ENCODE measurements at regions not wholly inside any gene's neighbourhood (a gene's known extent, or its start where the extent isn't known, plus 50 kb on each side); places are given as distances from the start of the nearest gene placed in this dataset.

GRCh38 chr9:115914291-115914690, 239.3 kb upstream of the PAPPA start:
- no peak for DNase-seq

GRCh38 chr9:115921301-115921700, 232.3 kb upstream of the PAPPA start:
- DNase-seq = no peak

DNA sequence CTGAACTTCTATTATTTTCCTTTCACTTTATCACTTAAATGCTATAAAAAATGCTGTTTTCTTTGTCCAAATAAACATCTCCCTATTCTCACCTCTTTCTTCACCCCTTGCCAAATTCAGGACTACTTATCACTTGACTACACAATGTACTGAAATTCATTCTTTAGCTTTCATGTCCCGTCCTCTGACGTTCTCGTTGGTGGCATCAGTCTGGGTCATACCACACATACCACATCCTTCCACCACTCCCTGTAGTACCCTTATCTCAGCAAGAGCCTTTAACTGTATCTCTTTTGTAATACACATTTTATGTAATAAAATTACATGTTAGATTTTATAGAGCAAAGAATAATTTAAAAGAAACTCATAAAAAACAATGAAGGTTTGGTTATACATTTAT, 231.1 kb upstream of the PAPPA start:
- DNase-seq = no peak

- DNase-seq = no peak
These were observed 230.2 kb upstream of the PAPPA start for GRCh38 chr9:115923410-115923809.

DNA sequence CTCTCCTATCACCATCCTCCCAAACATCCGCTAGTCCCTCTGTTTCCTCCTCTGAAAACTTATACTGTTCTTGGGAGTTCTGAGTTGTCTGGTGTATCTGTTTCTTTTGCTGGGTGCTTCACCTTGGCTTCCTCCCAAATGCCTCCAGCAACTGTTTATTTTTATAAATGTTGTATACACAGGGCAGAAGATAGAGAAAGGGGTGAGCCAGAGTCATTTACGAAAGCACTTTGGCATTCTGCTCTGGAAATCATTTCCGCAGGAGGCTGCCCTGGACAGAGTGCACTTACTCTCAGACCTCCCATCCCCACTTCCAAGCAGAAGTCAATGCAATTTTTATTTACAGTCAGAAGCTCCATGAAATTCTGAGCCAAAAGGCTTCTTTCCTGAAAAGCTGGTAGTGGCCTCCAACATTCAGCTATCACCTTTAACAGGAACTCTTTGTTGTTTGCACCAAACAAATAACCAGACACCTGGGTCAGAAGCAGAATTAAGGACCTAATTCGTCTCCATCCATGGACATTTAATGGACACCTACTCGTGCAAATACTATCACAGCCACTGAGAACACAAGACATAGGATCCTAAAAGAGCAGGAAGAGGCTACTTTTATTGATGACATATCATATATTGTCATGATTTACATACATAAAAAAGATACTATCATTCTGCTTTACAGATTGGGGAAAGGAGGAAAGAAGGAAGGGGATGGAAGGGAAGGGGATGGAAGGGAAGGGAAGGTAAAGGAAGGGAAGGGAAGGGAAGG, 229.5 kb upstream of the PAPPA start:
- no peak for DNase-seq

DNA sequence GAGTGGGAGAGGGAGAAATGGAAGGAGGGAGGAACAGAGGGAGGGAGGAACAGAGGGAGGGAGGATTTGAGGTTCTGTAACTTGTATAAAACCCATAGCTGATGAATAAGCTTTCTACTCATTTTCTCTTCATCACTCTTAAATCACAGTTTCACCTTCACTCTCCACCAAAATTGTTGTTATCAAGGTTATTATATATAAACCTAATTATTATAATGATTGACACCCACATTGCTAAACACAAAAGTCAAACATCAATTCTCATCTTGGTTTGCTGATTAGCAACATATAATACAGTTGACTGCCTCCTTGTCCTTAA, 229.0 kb upstream of the PAPPA start:
- no peak for DNase-seq

GRCh38 chr9:115925424-115925823, 228.2 kb upstream of the PAPPA start:
- DNase-seq = no peak

- DNase-seq = no peak
These were observed 223.1 kb upstream of the PAPPA start for GRCh38 chr9:115930472-115930871.

DNA sequence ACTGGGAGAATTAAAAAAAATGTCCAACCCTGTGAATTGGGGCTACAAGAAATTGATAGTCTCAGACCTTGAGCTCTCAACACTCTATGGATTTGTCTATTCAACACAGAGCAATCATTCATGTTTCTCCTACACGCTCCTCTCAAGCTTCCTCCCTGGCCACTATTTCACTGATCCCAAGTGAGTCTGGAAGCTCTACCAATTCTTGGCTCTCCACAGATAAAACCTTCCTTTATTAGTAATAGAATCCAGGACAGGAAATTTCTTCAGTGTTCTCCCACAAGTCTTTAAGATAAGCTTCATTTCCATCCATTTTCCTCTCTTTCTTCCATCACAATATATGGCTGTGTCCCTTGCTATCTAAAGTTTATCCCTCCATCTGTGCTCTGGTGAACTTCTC, 215.1 kb upstream of the PAPPA start:
- DNase-seq = no peak

DNA sequence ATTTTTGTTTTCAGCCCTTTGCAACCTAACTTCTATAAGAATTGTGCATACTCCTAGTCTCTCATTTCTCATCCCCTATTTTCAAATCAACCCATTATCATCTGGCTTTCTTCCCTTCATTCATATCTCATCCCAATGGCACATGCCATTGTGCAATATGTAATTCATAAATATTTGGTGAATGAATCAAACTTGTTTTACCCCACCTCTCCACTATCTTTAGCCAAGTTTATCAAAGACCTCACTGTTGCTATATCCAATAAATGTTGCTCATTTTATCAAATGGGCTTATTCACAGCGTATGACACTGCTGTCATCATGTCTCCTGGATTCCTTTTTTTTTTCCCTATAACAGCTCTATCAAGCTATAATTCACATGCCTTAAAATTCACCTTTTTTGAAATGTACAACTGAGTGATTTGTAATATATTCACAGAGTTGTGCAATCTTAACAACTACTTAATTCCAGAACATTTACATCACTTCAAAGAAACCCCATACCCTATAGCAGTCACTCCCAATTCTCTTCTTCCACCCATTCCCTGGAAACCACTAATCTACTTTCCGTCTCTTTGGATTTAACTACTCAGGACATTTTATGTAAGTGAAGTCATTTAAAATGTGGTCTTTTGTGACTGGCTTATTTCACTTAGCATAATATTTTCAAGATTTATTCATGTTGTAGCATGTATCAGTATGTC, 214.4 kb upstream of the PAPPA start:
- no peak for DNase-seq

- DNase-seq = no peak
These were observed 211.9 kb upstream of the PAPPA start for GRCh38 chr9:115941561-115942315.

GRCh38 chr9:115943431-115944165, 210.0 kb upstream of the PAPPA start:
- no peak for DNase-seq

DNA sequence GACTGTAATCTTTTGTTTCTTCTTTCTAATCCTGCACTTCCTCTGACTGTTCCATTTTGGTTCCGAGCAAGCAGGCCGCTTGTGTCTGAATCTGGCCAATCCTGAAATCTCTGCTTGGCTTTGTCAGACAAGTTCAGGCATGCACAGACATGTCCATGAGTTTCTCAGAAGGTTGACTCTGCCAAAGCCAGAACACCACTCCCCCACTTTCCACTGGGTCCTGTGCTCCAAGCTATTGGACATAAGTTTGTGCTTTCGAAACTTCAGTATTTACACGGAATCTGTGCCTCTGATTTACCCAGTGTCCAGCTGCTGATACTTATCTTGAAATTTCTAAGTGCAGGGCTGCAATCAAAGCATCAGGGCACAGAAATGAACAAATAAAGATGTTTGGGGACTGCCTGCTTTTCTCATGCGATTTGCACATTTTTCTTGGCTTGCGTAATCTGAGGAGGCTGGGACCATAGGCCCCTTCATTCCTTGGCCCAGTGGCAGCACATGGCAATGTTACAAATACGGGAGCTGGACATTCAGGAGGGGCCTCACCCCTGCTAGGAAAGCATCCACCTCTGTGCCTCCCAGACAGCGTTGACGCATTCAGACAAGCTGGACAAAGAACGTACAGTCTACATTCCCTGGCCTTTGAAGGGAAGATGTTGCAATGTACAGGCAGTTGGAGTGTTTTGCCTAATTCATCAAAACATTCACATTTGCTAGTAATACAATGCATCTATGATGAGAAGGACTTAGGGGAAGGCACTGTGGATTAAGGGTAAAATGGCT, 209.2 kb upstream of the PAPPA start:
- DNase-seq = no peak

DNA sequence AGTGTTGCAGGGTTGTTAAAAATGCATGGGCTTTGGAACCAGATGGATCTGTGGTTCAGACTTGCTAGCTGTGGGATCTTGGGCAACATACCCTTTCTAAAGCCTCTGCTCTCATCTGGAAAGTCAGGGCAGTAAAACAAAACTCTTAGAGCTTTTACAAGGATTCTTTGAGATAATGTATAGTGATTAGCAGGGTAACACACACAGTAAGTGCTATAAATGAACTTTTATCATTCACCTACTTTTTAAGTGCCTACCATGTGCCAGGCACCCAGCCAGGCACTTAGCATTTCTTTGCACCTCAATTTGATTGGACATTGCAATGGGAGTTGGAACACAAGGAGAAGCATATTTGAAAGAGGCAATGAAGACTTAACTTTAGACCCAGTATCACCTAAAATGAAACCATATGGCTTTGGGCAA, 208.6 kb upstream of the PAPPA start:
- DNase-seq = no peak

GRCh38 chr9:115946530-115946929, 207.1 kb upstream of the PAPPA start:
- DNase-seq = no peak

GRCh38 chr9:115951977-115952376, 201.6 kb upstream of the PAPPA start:
- DNase-seq = no peak

- DNase-seq = no peak
These were observed 200.9 kb upstream of the PAPPA start for GRCh38 chr9:115952430-115953292.

GRCh38 chr9:115956371-115956770, 197.2 kb upstream of the PAPPA start:
- DNase-seq = no peak

- no peak for DNase-seq
These were observed 196.0 kb upstream of the PAPPA start for GRCh38 chr9:115957585-115957984.

DNA sequence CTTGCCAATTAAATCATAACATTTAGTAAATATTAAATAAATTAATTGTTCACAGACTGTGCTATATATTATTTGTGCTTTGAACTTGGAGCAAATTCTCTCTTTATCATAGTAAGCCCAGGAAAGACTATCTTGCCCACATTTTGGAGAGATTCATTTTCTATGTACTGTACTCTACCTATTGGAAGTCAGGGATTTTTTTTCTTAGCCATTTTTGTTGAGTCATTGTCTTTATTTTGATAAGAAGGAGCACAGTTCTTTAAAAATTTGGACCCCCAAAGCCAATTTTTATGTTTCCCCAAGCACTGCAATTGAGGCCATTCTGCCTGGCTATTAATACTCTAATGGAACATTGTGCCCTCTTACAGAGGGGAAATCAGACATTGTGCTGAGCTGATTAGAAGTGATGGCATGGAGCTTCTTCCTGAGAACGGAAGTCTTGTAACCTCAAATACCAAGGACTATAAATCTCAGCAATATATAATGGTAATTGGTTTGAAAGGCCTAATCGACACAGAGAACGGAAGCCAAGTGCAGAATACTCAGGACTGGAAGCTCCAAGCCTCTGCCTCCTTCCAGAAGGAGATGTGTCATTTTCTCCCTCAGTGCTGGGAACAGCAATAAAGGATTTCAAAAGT, 188.8 kb upstream of the PAPPA start:
- no peak for DNase-seq

- no peak for DNase-seq
These were observed 186.9 kb upstream of the PAPPA start for GRCh38 chr9:115966660-115967059.
